ENCODE measurements at regions not wholly inside any gene's neighbourhood (a gene's known extent, or its start where the extent isn't known, plus 50 kb on each side); places are given as distances from the start of the nearest gene placed in this dataset.

DNA sequence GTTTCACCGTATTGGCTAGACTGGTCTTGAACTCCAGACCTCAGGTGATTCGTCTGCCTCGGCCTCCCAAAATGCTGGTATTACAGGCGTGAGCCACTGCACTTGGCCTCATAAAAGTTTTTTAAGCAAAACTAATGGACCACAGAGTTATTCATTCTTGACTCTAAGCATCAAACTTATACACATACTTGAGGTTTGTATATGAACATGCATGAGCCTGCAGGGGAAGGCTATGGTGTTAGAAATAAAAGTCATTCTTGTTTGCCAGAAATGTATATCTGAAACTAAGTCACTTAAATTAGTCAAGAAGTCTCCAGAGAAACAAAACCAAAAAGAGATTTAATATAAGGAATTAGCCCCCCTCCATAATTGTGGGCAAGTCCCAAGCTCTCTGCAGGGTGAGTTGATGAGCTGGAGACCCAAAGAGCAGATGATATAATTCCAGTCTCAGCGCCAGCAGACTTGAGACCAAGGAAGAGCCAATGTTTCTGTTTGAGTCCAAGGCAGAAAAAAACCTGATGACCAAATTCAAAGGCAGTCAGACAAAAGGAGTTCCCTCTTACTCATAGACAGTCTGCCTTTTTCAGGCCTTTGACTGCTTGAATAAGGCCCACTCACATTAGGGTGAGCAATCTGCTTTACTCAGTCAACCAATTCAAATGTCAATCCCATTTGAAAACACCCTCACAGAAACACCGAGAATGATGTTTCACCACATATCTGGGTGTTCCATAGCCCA is 69.0 kb upstream of the DSG1 start:
- Histone ChIP-seq H3K4me3 (no peak overlapping the region), H3K27ac (no peak overlapping the region), H3F3A (ENCODE audit: insufficient read depth, low read depth) (no peaks in the 10 kb centered on the region; the same call in 1 of the 2 replicates), H2AFZ (no peak overlapping the region), H3K4me1 (replicated peaks; ENCODE audit: insufficient read depth) (peaks cover 30% of the 10 kb centered on the region), H3K36me3 (ENCODE audit: low read depth) (no peaks in the 10 kb centered on the region), H3K79me2 (ENCODE audit: low read depth) (no peaks in the 10 kb centered on the region), H4K20me1 (ENCODE audit: insufficient read depth) (no peaks in the 10 kb centered on the region), H3K4me2 (no peak overlapping the region), H3K9me3 (ENCODE audit: insufficient read depth, low read depth) (no peaks in the 10 kb centered on the region), H3K9me2 (ENCODE audit: insufficient read depth) (no peaks in the 10 kb centered on the region), H3K27me3 (ENCODE audit: insufficient read depth, low read depth) (no peaks in the 10 kb centered on the region)
- BruUV-seq (replicated peaks): no TSS peak
- DNase-seq: no peak
- intact Hi-C loops (cut with micrococcal nuclease; ENCODE audit: unreplicated experiment): no loop called here
- TF ChIP-seq EZH2 (IDR thresholded peaks at IDR 0.05; ENCODE audit: low read depth): no peak
- TF ChIP-seq, protein P1, sequence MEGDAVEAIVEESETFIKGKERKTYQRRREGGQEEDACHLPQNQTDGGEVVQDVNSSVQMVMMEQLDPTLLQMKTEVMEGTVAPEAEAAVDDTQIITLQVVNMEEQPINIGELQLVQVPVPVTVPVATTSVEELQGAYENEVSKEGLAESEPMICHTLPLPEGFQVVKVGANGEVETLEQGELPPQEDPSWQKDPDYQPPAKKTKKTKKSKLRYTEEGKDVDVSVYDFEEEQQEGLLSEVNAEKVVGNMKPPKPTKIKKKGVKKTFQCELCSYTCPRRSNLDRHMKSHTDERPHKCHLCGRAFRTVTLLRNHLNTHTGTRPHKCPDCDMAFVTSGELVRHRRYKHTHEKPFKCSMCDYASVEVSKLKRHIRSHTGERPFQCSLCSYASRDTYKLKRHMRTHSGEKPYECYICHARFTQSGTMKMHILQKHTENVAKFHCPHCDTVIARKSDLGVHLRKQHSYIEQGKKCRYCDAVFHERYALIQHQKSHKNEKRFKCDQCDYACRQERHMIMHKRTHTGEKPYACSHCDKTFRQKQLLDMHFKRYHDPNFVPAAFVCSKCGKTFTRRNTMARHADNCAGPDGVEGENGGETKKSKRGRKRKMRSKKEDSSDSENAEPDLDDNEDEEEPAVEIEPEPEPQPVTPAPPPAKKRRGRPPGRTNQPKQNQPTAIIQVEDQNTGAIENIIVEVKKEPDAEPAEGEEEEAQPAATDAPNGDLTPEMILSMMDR (conservative IDR thresholded peaks at IDR 0.05): no peak
- ChIA-PET CTCF (no interaction called here), POLR2A (ENCODE audit: unreplicated experiment) (no interaction called here)

DNA sequence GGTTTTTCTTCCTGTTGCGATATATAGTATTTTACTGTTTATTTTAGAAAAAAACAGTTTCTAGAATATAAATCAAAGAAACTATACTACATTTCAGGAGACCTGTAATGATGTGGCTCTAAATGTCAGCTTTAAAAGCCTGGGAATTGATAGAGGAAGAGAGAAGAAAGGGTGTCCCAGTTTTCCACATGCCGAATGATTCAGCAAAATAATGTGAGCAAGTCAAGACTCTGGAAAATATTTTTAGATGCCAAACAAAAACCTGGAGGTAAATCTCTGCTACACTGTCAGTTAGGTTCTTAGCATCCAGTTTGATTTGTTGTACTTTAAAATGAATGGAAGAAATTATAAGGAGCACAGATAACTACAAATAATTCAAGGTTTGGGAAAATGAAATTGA is 67.1 kb upstream of the DSG1 start:
- Histone ChIP-seq H3K9me3 (ENCODE audit: insufficient read depth, low read depth) (no peaks in the 10 kb centered on the region), H3K4me2 (no peak overlapping the region), H3K9me2 (ENCODE audit: insufficient read depth) (no peaks in the 10 kb centered on the region), H3K4me3 (no peak overlapping the region), H2AFZ (peak overlapping the region; percentile 65), H3F3A (ENCODE audit: insufficient read depth, low read depth) (no peaks in the 10 kb centered on the region; the same call in 1 of the 2 replicates), H3K79me2 (ENCODE audit: low read depth) (no peaks in the 10 kb centered on the region), H3K36me3 (ENCODE audit: low read depth) (no peaks in the 10 kb centered on the region), H3K27me3 (ENCODE audit: insufficient read depth, low read depth) (no peaks in the 10 kb centered on the region), H3K27ac (no peak overlapping the region), H4K20me1 (ENCODE audit: insufficient read depth) (no peaks in the 10 kb centered on the region), H3K4me1 (replicated peaks; ENCODE audit: insufficient read depth) (peaks cover 16% of the 10 kb centered on the region; the same call in 1 of the 2 replicates)
- intact Hi-C loops (cut with micrococcal nuclease; ENCODE audit: unreplicated experiment): no loop called here
- TF ChIP-seq, protein P1 (conservative IDR thresholded peaks at IDR 0.05): no peak
- TF ChIP-seq EZH2 (IDR thresholded peaks at IDR 0.05; ENCODE audit: low read depth): no peak
- POLR2A ChIA-PET (ENCODE audit: unreplicated experiment): interaction anchor here (0.6 kb wide), 1 partner anchor 39 kb away, joined by 12 read pairs; no protein-coding TSS in a partner anchor
- DNase-seq: no peak
- CTCF ChIA-PET: no interaction called here
- BruUV-seq (replicated peaks): no TSS peak

DNA sequence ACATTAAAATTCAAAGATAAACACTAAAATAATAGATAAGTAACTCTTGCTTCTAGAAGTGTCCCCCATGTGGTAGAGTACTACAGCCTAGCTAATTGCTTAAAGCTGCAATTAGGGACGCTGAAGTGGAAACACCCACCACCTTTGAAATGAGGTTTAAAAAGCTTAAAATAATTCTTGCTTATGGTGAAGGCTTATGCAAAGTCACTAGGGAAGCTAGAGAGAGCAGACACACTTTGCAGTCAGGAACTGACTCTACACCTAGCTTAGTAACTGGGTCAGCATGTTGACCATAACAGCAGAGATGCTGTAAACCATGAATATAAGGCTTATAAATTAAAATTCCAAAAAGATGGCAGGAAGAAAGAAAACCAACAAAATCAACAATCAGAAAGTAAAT is 65.4 kb upstream of the DSG1 start:
- no TSS peak for BruUV-seq (replicated peaks)
- Histone ChIP-seq H3K4me2 (no peak overlapping the region), H3K27ac (no peak overlapping the region), H4K20me1 (ENCODE audit: insufficient read depth) (no peaks in the 10 kb centered on the region), H3K4me3 (no peak overlapping the region), H3K4me1 (replicated peaks; ENCODE audit: insufficient read depth) (peaks cover 14% of the 10 kb centered on the region; the same call in 1 of the 2 replicates), H3F3A (ENCODE audit: insufficient read depth, low read depth) (no peaks in the 10 kb centered on the region; the same call in 1 of the 2 replicates), H3K9me2 (ENCODE audit: insufficient read depth) (no peaks in the 10 kb centered on the region), H3K79me2 (ENCODE audit: low read depth) (no peaks in the 10 kb centered on the region), H2AFZ (no peak overlapping the region), H3K36me3 (ENCODE audit: low read depth) (no peaks in the 10 kb centered on the region), H3K9me3 (ENCODE audit: insufficient read depth, low read depth) (no peaks in the 10 kb centered on the region), H3K27me3 (ENCODE audit: insufficient read depth, low read depth) (no peaks in the 10 kb centered on the region)
- intact Hi-C loops (cut with micrococcal nuclease; ENCODE audit: unreplicated experiment): no loop called here
- CTCF ChIA-PET: no interaction called here
- DNase-seq: no peak
- TF ChIP-seq, protein P1 (conservative IDR thresholded peaks at IDR 0.05): no peak
- TF ChIP-seq EZH2 (IDR thresholded peaks at IDR 0.05; ENCODE audit: low read depth): no peak
- POLR2A ChIA-PET (ENCODE audit: unreplicated experiment): no interaction called here
